IPS-20b (cell line): ENCODE measurements at regions not wholly inside any gene's neighbourhood (a gene's known extent, or its start where the extent isn't known, plus 50 kb on each side); places are given as distances from the start of the nearest gene placed in this dataset.

Experiments used
- H3K27ac ChIP-seq: one replicate; pipeline ENCODE4 v1.5.1; 2013; ENCODE audit warnings: low read length
- H3K27me3 ChIP-seq: 2 replicates; pipeline ENCODE4 v1.6.1; 2013; ENCODE audit warnings: mild to moderate bottlenecking, low read length, inconsistent platforms; ENCODE audit not compliant: insufficient read depth
- H3K36me3 ChIP-seq: 2 replicates; pipeline ENCODE4 v1.6.1; 2013; ENCODE audit warnings: low read depth, mild to moderate bottlenecking, inconsistent platforms, low read length, moderate library complexity; ENCODE audit not compliant: insufficient read depth
- H3K4me1 ChIP-seq: 2 replicates; pipeline ENCODE4 v1.6.1; 2013; ENCODE audit warnings: mild to moderate bottlenecking, control low read depth, inconsistent platforms, low read length, moderate library complexity; ENCODE audit not compliant: insufficient read depth
- H3K4me3 ChIP-seq: 2 replicates; pipeline ENCODE4 v1.5.1; 2013; ENCODE audit warnings: mild to moderate bottlenecking, low read length, inconsistent platforms
- H3K9ac ChIP-seq: 2 replicates; pipeline ENCODE4 v1.6.1; 2013; ENCODE audit warnings: low read depth, mild to moderate bottlenecking, inconsistent platforms, low read length, moderate library complexity
- H3K9me3 ChIP-seq: 2 replicates; pipeline ENCODE4 v1.6.1; 2013; ENCODE audit warnings: mild to moderate bottlenecking, low read depth, low read length, inconsistent platforms; ENCODE audit not compliant: insufficient read depth

- no peak overlapping the region for H3K4me3 ChIP-seq
- H3K9ac ChIP-seq = no peak overlapping the region
- no peaks in the 10 kb centered on the region for H3K27me3 ChIP-seq
- H3K9me3 ChIP-seq = peaks cover 52% of the 10 kb centered on the region
- H3K36me3 ChIP-seq = no peaks in the 10 kb centered on the region
- H3K27ac ChIP-seq = no peak overlapping the region
- H3K4me1 ChIP-seq = no peaks in the 10 kb centered on the region
Measured at GRCh38 chr20:29296256-29297230, 1960.9 kb upstream of the DEFB115 start.

DNA sequence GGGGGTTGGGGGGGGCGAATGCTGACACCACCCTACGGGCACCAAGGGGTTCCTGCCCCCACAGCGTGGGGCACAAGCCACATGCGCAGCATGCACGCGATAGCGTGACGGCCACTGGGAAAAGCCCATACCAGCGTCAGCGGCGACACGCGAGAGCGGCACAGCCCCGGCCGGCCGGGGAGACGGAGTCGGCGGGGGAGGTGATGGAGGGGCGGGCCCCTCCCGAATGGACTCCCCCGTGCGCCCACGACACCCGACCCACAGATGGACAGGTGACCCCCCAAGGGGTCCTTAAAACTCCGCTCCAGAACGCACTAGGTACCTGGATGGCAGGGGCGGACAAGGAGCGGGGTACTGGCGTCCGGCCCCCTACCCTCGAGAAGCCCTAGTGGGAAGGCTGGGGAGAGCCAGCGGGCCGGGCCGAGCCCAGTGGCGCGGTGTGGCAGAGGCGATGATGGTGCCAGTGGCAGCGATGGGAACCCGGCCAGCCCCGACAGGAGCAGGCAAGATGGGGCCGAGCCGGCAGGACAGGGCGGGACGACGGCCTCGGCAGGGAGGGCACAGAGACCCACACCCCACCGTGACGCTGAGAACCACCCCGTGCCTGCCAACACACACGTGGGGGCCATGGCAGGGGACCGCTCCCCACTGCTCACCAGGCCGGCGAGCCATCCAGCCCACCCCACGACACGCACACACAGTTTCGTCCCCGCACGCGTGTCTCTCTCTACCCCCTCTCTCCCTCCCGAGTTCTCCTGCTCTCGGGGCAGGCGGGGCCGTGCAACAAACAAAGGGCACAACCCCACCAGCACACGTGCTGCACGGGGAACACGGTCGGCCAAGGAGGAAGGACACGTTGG, 1959.8 kb upstream of the DEFB115 start:
- no peaks in the 10 kb centered on the region for H3K36me3 ChIP-seq
- no peaks in the 10 kb centered on the region for H3K4me1 ChIP-seq
- H3K27ac ChIP-seq = no peak overlapping the region
- peaks cover 60% of the 10 kb centered on the region for H3K9me3 ChIP-seq
- H3K9ac ChIP-seq = no peak overlapping the region
- no peak overlapping the region for H3K4me3 ChIP-seq
- no peaks in the 10 kb centered on the region for H3K27me3 ChIP-seq

- peaks cover 64% of the 10 kb centered on the region for H3K9me3 ChIP-seq
- H3K36me3 ChIP-seq = no peaks in the 10 kb centered on the region
- H3K27me3 ChIP-seq = no peaks in the 10 kb centered on the region
- H3K9ac ChIP-seq = no peak overlapping the region
- H3K27ac ChIP-seq = no peak overlapping the region
- H3K4me1 ChIP-seq = no peaks in the 10 kb centered on the region
- no peak overlapping the region for H3K4me3 ChIP-seq
Measured at GRCh38 chr20:29298271-29298590, 1959.2 kb upstream of the DEFB115 start.

GRCh38 chr20:29298759-29299613, 1958.5 kb upstream of the DEFB115 start:
- H3K4me1 ChIP-seq = no peaks in the 10 kb centered on the region
- H3K27ac ChIP-seq = no peak overlapping the region
- no peaks in the 10 kb centered on the region for H3K27me3 ChIP-seq
- H3K4me3 ChIP-seq = no peak overlapping the region
- no peak overlapping the region for H3K9ac ChIP-seq
- H3K9me3 ChIP-seq = peaks cover 71% of the 10 kb centered on the region
- no peaks in the 10 kb centered on the region for H3K36me3 ChIP-seq

GRCh38 chr20:29299811-29300578, 1957.5 kb upstream of the DEFB115 start:
- H3K9me3 ChIP-seq = peaks cover 81% of the 10 kb centered on the region
- no peak overlapping the region for H3K27ac ChIP-seq
- H3K36me3 ChIP-seq = no peaks in the 10 kb centered on the region
- H3K4me3 ChIP-seq = no peak overlapping the region
- H3K4me1 ChIP-seq = no peaks in the 10 kb centered on the region
- no peak overlapping the region for H3K9ac ChIP-seq
- H3K27me3 ChIP-seq = no peaks in the 10 kb centered on the region

GRCh38 chr20:29300579-29301551, 1956.6 kb upstream of the DEFB115 start:
- no peak overlapping the region for H3K4me3 ChIP-seq
- H3K9me3 ChIP-seq = peaks cover 84% of the 10 kb centered on the region
- no peaks in the 10 kb centered on the region for H3K4me1 ChIP-seq
- H3K9ac ChIP-seq = no peak overlapping the region
- no peak overlapping the region for H3K27ac ChIP-seq
- H3K36me3 ChIP-seq = no peaks in the 10 kb centered on the region
- no peaks in the 10 kb centered on the region for H3K27me3 ChIP-seq

DNA sequence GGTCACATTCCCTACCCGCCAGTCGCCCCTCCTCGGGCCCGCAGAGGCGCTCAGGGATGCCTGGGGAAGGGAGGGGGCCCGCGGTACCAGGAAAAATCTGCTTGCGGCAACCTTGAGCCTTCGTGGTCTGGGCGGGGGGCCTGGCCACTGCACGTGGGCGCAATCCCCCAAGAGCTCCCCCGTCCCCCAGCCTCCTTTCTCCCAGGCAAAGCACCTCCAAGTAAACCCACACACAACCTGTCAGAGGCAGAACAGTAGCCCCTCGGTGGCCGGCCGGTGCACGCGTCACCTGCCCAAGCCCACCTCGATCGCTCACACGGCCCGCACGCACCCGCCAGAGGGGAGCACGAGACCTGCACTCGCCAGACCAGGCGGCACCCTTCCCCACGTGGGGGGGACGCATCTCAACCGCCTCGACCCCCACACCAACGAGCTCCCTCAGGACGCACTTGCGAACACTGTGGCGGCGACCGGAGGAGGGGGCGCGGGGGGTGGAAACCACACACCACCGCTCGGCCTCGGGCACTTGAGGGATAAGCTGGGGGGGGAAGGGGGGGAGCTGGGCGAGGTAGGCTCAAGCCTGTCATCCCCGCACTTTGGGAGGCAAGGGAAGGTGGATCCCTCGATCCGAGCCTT, 1955.7 kb upstream of the DEFB115 start:
- Histone ChIP-seq H3K4me3 (no peak overlapping the region), H3K4me1 (no peaks in the 10 kb centered on the region), H3K9me3 (peaks cover 84% of the 10 kb centered on the region), H3K27ac (no peak overlapping the region), H3K36me3 (no peaks in the 10 kb centered on the region), H3K9ac (no peak overlapping the region), H3K27me3 (no peaks in the 10 kb centered on the region)

DNA sequence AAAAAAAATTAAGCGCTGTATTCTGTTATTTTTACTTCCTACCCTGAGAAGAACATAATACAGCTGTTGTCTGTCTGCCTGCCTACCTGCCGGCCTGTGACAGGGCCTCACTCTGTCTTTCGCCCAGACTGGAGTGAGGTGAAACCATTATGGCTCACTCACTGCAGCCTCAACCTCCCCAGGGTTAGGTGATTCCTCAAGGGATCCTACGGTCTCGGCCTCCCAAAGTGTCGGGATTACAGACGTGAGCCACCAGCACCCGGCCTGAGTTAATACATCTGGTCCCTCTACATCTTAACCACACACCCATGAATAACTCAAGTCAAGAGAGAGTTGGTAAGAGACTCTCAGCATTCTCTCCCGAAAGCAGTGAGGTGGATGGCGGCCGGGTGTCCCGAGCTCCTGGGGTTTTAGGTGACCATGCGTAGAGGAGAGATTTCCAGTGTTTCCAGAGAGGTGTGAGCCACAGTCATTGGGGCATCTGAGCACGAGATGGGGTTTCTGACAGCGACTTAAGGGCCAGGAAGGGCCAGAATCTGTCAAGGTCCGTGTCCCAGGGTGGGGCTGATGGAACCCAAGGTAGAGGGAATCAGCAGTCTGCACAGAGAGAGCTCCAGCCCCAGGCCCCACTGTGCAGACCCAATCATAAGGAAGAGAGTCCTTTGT, 1954.4 kb upstream of the DEFB115 start:
- H3K9me3 ChIP-seq = peaks cover 72% of the 10 kb centered on the region
- no peaks in the 10 kb centered on the region for H3K36me3 ChIP-seq
- H3K4me3 ChIP-seq = no peak overlapping the region
- no peaks in the 10 kb centered on the region for H3K27me3 ChIP-seq
- H3K4me1 ChIP-seq = no peaks in the 10 kb centered on the region
- no peak overlapping the region for H3K27ac ChIP-seq
- no peak overlapping the region for H3K9ac ChIP-seq

- H3K36me3 ChIP-seq = no peaks in the 10 kb centered on the region
- H3K9me3 ChIP-seq = peaks cover 59% of the 10 kb centered on the region
- H3K4me1 ChIP-seq = no peaks in the 10 kb centered on the region
- H3K4me3 ChIP-seq = no peak overlapping the region
- no peak overlapping the region for H3K9ac ChIP-seq
- H3K27me3 ChIP-seq = no peaks in the 10 kb centered on the region
- H3K27ac ChIP-seq = no peak overlapping the region
Measured at GRCh38 chr20:29306390-29307072, 1950.9 kb upstream of the DEFB115 start.
